Lower leg skin (tissue), 4 donors: ENCODE measurements at regions not wholly inside any gene's neighbourhood (a gene's known extent, or its start where the extent isn't known, plus 50 kb on each side); places are given as distances from the start of the nearest gene placed in this dataset.

Source experiments
- DNase-seq, 2 donors: peaks; one replicate each; pipeline ENCODE4 v3.0.0-alpha.2; 2019; ENCODE audit warnings: low spot score in 2 of 2
- H3K4me3 ChIP-seq: fragments of 200-600 bp; sonication (generic); 2 replicates; pipeline ENCODE4 v1.5.1; 2017; ENCODE audit warnings: mild to moderate bottlenecking, low read depth; ENCODE audit not compliant: poor library complexity, severe bottlenecking
- POLR2A ChIP-seq, 2 donors: fragments of 450-650 bp; IDR thresholded peaks; one replicate each; pipeline ENCODE4 v1.6.1; 2016 to 2017; ENCODE audit warnings: antibody characterized with exemption in 2 of 2, mild to moderate bottlenecking in 1 of 2, moderate library complexity in 1 of 2
- WGBS, 2 donors: methylation state at CpG; one replicate each; pipeline ENCODE4 v1.1.5; 2018; 5-methylcytosine and 5-hydroxymethylcytosine counted together
- intact Hi-C: fragments of 100-400 bp; cut with DNase I; formaldehyde crosslinking; loops from one replicate; pipeline ENCODE4 v1.15.0; 2023; ENCODE audit warnings: low total_unique reads
- TF ChIP-seq, protein P1 (sequence below), 3 donors: fragments of 450-650 bp; IDR thresholded peaks; one replicate each; pipeline ENCODE4 v1.5.1; 2016; ENCODE audit warnings: antibody characterized with exemption in 3 of 3, mild to moderate bottlenecking in 3 of 3, moderate library complexity in 2 of 3

DNA sequence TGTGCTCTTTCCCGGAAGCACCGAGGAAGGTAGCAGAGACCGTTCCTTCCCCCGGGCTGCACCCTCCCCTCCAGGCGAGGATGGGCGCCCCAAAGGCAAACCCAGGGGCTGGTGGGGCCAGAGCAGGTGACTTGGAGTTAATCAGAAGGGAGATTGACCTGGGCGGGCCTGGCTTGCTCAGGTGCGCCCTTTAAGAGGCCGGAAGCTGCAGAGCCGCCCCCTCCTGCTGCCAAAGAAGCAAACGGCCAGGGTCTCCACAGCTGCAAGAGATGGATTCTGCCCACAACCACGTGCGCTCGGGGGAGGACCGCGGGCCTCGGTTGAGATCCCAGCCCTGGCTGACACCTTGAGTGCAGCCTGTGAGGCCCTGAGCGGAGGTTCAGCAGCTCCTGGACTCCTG, 218.2 kb upstream of the NAALADL2 start:
- no peak for TF ChIP-seq POLR2A (IDR thresholded peaks at IDR 0.05)
- TF ChIP-seq, protein P1, sequence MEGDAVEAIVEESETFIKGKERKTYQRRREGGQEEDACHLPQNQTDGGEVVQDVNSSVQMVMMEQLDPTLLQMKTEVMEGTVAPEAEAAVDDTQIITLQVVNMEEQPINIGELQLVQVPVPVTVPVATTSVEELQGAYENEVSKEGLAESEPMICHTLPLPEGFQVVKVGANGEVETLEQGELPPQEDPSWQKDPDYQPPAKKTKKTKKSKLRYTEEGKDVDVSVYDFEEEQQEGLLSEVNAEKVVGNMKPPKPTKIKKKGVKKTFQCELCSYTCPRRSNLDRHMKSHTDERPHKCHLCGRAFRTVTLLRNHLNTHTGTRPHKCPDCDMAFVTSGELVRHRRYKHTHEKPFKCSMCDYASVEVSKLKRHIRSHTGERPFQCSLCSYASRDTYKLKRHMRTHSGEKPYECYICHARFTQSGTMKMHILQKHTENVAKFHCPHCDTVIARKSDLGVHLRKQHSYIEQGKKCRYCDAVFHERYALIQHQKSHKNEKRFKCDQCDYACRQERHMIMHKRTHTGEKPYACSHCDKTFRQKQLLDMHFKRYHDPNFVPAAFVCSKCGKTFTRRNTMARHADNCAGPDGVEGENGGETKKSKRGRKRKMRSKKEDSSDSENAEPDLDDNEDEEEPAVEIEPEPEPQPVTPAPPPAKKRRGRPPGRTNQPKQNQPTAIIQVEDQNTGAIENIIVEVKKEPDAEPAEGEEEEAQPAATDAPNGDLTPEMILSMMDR (IDR thresholded peaks at IDR 0.05), result no peak
- DNase-seq, result no peak
- intact Hi-C loops, result no loop called here
- no peak overlapping the region for H3K4me3 ChIP-seq
- 94% methylated on average over 18 of the region's 18 CpGs for WGBS, 2 donors

GRCh38 chr3:174644287-174644686, 214.8 kb upstream of the NAALADL2 start:
- intact Hi-C loops, result no loop called here

GRCh38 chr3:174651951-174652350, 207.2 kb upstream of the NAALADL2 start:
- TF ChIP-seq, protein P1 (IDR thresholded peaks at IDR 0.05), result no peak
- TF ChIP-seq POLR2A (IDR thresholded peaks at IDR 0.05), result no peak
- WGBS, 2 donors, result 92 to 97% methylated on average over 2 of the region's 2 CpGs
- intact Hi-C loops, result no loop called here
- no peak for DNase-seq
- H3K4me3 ChIP-seq, result no peak overlapping the region

More at GRCh38 chr3:174644287-174644686, 214.8 kb upstream of the NAALADL2 start:
- no peak overlapping the region for H3K4me3 ChIP-seq
- no peak for TF ChIP-seq POLR2A (IDR thresholded peaks at IDR 0.05)
- TF ChIP-seq, protein P1 (IDR thresholded peaks at IDR 0.05), result no peak
- DNase-seq, result no peak

DNA sequence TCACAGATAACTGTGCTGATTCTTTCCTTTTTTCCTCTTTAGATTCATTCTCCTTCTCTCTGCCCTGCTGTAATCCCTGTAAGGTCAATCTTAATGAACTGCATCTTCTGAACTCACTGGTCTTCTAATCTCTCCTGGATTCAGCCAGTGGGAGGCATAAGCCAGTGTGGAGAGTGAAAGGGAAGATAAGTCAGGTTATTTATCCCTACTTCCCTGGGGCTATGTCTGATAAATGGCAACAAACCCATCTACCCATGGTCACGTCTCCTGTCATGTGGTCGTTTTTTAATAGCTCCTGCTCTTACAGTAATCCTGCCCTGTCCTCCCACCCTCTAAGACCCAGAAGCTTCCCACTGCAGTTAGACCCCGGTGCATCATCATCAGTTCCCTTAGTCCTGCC, 199.6 kb upstream of the NAALADL2 start:
- no peak for TF ChIP-seq POLR2A (IDR thresholded peaks at IDR 0.05)
- TF ChIP-seq, protein P1 (IDR thresholded peaks at IDR 0.05), result no peak
- WGBS, 2 donors, result 65 to 68% methylated on average over 3 of the region's 3 CpGs
- DNase-seq, result no peak
- intact Hi-C loops, result no loop called here
- no peak overlapping the region for H3K4me3 ChIP-seq

- intact Hi-C loops, result no loop called here
- 85 to 89% methylated on average over 3 of the region's 3 CpGs for WGBS, 2 donors
- DNase-seq, result no peak
- no peak overlapping the region for H3K4me3 ChIP-seq
- no peak for TF ChIP-seq POLR2A (IDR thresholded peaks at IDR 0.05)
- TF ChIP-seq, protein P1 (IDR thresholded peaks at IDR 0.05), result no peak
Measured at GRCh38 chr3:174662653-174663052, 196.5 kb upstream of the NAALADL2 start.

- intact Hi-C loops, result no loop called here
- no peak for DNase-seq
- no peak for TF ChIP-seq POLR2A (IDR thresholded peaks at IDR 0.05)
- TF ChIP-seq, protein P1 (IDR thresholded peaks at IDR 0.05), result no peak
- H3K4me3 ChIP-seq, result no peak overlapping the region
- WGBS, 2 donors, result 57 to 67% methylated on average over 1 of the region's 1 CpG
Measured at GRCh38 chr3:174667386-174667785, 191.7 kb upstream of the NAALADL2 start.
